K562 (cell line): ENCODE measurements at regions not wholly inside any gene's neighbourhood (a gene's known extent, or its start where the extent isn't known, plus 50 kb on each side); places are given as distances from the start of the nearest gene placed in this dataset.

ENCODE experiments used
- ATAC-seq: fragments of 200-7000 bp; cut with Tn5 transposase; 3 replicates; pipeline ENCODE4 v1.9.1; 2020; ENCODE audit warnings: moderate library complexity
- BruUV-seq: library from RNA; stranded (reverse); fragments of 400-500 nt; replicated peaks from 2 replicates; lab custom pipeline; 2021; lab: Mats Ljungman, UMichigan
- CTCF ChIA-PET: fragments of 300-600 bp; formaldehyde crosslinking; extraction: SDS; loops from one replicate; lab custom pipeline; 2021; ENCODE audit warnings: low intra/inter-chr PET ratio; lab: Yijun Ruan, JAX
- POLR2A ChIA-PET: fragments of 300-600, 350-650 bp; sonication (Branson Sonifier 250); formaldehyde crosslinking; extraction: SDS; loops from one replicate; lab custom pipeline; 2021; ENCODE audit warnings: antibody characterized with exemption, inconsistent platforms; lab: Yijun Ruan, JAX
- DNase-seq, 4 experiments: peaks; one replicate each; pipeline versions ENCODE4 v3.0.0 to v3.0.0-alpha.2; 2011 to 2018; ENCODE audit warnings: low spot score in 3 of 4, mixed read lengths in 3 of 4; ENCODE audit errors: extremely low read depth in 1 of 4
- FAIRE-seq: peaks from 2 replicates; lab custom pipeline; 2011; peaks lifted over from hg19 to GRCh38; lab: Jason Lieb, UNC
- H2AFZ ChIP-seq: 2 replicates; pipeline ENCODE4 v1.6.0; 2011; ENCODE audit warnings: low read depth, low read length, control low read depth, inconsistent platforms
- H3K27ac ChIP-seq: fragments of 200-600 bp; 3 replicates; pipeline ENCODE4 v1.8.0; 2011; ENCODE audit warnings: low read depth, mild to moderate bottlenecking, control low read depth, inconsistent platforms, low read length, moderate library complexity, mixed read lengths; ENCODE audit errors: extremely low read depth
- H3K27me3 ChIP-seq, 2 experiments: fragments of 300-600 bp in 1 of 2; 2 replicates in 1 of 2; 3 replicates in 1 of 2; pipeline versions ENCODE4 v1.6.0 to v1.8.0; 2011; ENCODE audit warnings: inconsistent platforms in 2 of 2, low read length in 2 of 2, mild to moderate bottlenecking in 1 of 2, mixed read lengths in 1 of 2, moderate library complexity in 1 of 2; ENCODE audit not compliant: control insufficient read depth in 2 of 2, insufficient read depth in 2 of 2
- H3K36me3 ChIP-seq: fragments of 300-600 bp; 3 replicates; pipeline ENCODE4 v1.8.0; 2011; ENCODE audit warnings: mild to moderate bottlenecking, low read length, inconsistent platforms; ENCODE audit not compliant: control insufficient read depth, insufficient read depth
- H3K4me1 ChIP-seq, 2 experiments: fragments of 200-600 bp in 1 of 2; replicated peaks in 1 of 2; 2 replicates in 1 of 2; 3 replicates in 1 of 2; pipeline versions ENCODE4 v1.5.1 to v1.8.0; 2011; ENCODE audit warnings: inconsistent platforms in 2 of 2, low read length in 2 of 2, mild to moderate bottlenecking in 1 of 2, mixed read lengths in 1 of 2, moderate library complexity in 1 of 2; ENCODE audit not compliant: control insufficient read depth in 2 of 2, insufficient read depth in 2 of 2
- H3K4me2 ChIP-seq: 2 replicates; pipeline ENCODE4 v1.6.1; 2011; ENCODE audit warnings: low read length, control low read depth, inconsistent platforms, mixed read lengths; ENCODE audit not compliant: insufficient read depth
- H3K4me3 ChIP-seq: fragments of 200-600 bp; sonication (generic), shearing (Covaris generic); 2 replicates; pipeline ENCODE4 v1.5.1; 2016; ENCODE audit warnings: control low read depth, inconsistent platforms
- H3K79me2 ChIP-seq: fragments of 200-600 bp; 3 replicates; pipeline ENCODE4 v1.8.0; 2011; ENCODE audit warnings: low read length, inconsistent platforms; ENCODE audit not compliant: control insufficient read depth, insufficient read depth
- H3K9ac ChIP-seq, 2 experiments: 2 replicates each; pipeline versions ENCODE4 v1.6.0 to v1.6.1; 2011; ENCODE audit warnings: low read depth in 2 of 2, low read length in 2 of 2, control low read depth in 1 of 2, inconsistent platforms in 1 of 2, mild to moderate bottlenecking in 1 of 2, mixed read lengths in 1 of 2; ENCODE audit not compliant: insufficient read depth in 1 of 2
- H3K9me1 ChIP-seq: one replicate; pipeline ENCODE4 v1.6.0; 2011; ENCODE audit warnings: inconsistent platforms, mild to moderate bottlenecking, low read length, moderate library complexity; ENCODE audit not compliant: control insufficient read depth, insufficient read depth
- H3K9me3 ChIP-seq: replicated peaks from 2 replicates; pipeline ENCODE4 v1.5.1; 2011; ENCODE audit warnings: low read depth, low read length, inconsistent platforms; ENCODE audit not compliant: control insufficient read depth, insufficient read depth
- H4K20me1 ChIP-seq: replicated peaks from 2 replicates; pipeline ENCODE4 v1.6.1; 2011; ENCODE audit warnings: low read length, inconsistent platforms, mixed read lengths; ENCODE audit not compliant: control insufficient read depth, insufficient read depth
- ETV6 ChIP-seq, 3 experiments: fragments of 150-350 bp in 1 of 3; sonication (generic) in 1 of 3; formaldehyde crosslinking in 1 of 3; IDR thresholded peaks; 2 replicates each; pipeline versions ENCODE4 v1.6.1 to v1.8.0; 2014 to 2022; ENCODE audit warnings: borderline replicate concordance in 2 of 3, low read depth in 2 of 3, antibody characterized with exemption in 1 of 3, low read length in 1 of 3, mild to moderate bottlenecking in 1 of 3, missing genetic modification reagents in 1 of 3
- MAZ ChIP-seq, 2 experiments: fragments of 450-650 bp in 1 of 2; sonication (generic) in 1 of 2; formaldehyde crosslinking; IDR thresholded peaks in 1 of 2; conservative IDR thresholded peaks in 1 of 2; 2 replicates each; pipeline versions ENCODE4 v1.4.0 to v1.5.0; 2020; ENCODE audit warnings: mild to moderate bottlenecking in 1 of 2, missing genetic modification reagents in 1 of 2
- MYNN ChIP-seq, 2 experiments: sonication (generic); formaldehyde crosslinking in 1 of 2; IDR thresholded peaks; 2 replicates each; pipeline versions ENCODE4 v1.5.0 to v1.6.1; 2016 to 2020; ENCODE audit warnings: antibody characterized with exemption in 1 of 2, missing genetic modification reagents in 1 of 2
- NCOA1 ChIP-seq: fragments of 450-650 bp; IDR thresholded peaks from 2 replicates; pipeline ENCODE4 v1.6.1; 2016; ENCODE audit warnings: low read depth
- NR2F6 ChIP-seq: fragments of 450-650 bp; formaldehyde crosslinking; IDR thresholded peaks from 2 replicates; pipeline ENCODE4 v1.4.0; 2020; ENCODE audit warnings: mild to moderate bottlenecking
- RUNX1 ChIP-seq: sonication (generic); IDR thresholded peaks from 2 replicates; pipeline ENCODE4 v1.6.1; 2016; ENCODE audit warnings: antibody characterized with exemption, low read depth
- SLC30A9 ChIP-seq: fragments of 250-450 bp; sonication (Bioruptor Pico); IDR thresholded peaks from 2 replicates; pipeline ENCODE4 v1.8.0; 2022; ENCODE audit warnings: mild to moderate bottlenecking, moderate library complexity
- SMARCB1 ChIP-seq: IDR thresholded peaks from 2 replicates; pipeline ENCODE4 v1.6.1; 2011; ENCODE audit warnings: improper control_type of control experiment, low read depth; ENCODE audit not compliant: insufficient read length
- SRSF9 ChIP-seq: fragments of 200-400 bp; formaldehyde crosslinking; IDR thresholded peaks from 2 replicates; pipeline ENCODE4 v1.6.1; 2017; ENCODE audit warnings: low read depth, low read length, borderline replicate concordance
- TAF15 ChIP-seq: fragments of 200-400 bp; formaldehyde crosslinking; IDR thresholded peaks from 2 replicates; pipeline ENCODE4 v1.6.1; 2017; ENCODE audit warnings: mild to moderate bottlenecking, low read depth, low read length, moderate library complexity
- TARDBP ChIP-seq: fragments of 450-650 bp; IDR thresholded peaks from 2 replicates; pipeline ENCODE4 v1.6.1; 2016
- TCF7 ChIP-seq: sonication (generic); IDR thresholded peaks from 2 replicates; pipeline ENCODE4 v1.6.1; 2016; ENCODE audit warnings: antibody characterized with exemption, borderline replicate concordance
- U2AF1 ChIP-seq: fragments of 200-400 bp; formaldehyde crosslinking; optimal IDR thresholded peaks from 2 replicates; pipeline ENCODE3; 2017; ENCODE audit warnings: mild to moderate bottlenecking, low read depth, low read length, moderate library complexity
- ZNF668 ChIP-seq: fragments of 250-450 bp; sonication (Bioruptor Pico); IDR thresholded peaks from 2 replicates; pipeline ENCODE4 v1.8.0; 2022; ENCODE audit warnings: mild to moderate bottlenecking, inconsistent platforms
- ZNF79 ChIP-seq: fragments of 250-450 bp; sonication (Bioruptor Pico); IDR thresholded peaks from 2 replicates; pipeline ENCODE4 v1.4.0; 2020; ENCODE audit warnings: low read depth, mild to moderate bottlenecking, moderate library complexity
- WGBS: fragments of 100-300 bp; shearing (Covaris generic); methylation state at CpG from one replicate; pipeline ENCODE4 v1.1.6; 2016; ENCODE audit warnings: low coverage, mixed read lengths; ENCODE audit not compliant: insufficient coverage; ENCODE audit errors: missing lambda C conversion rate; 5-methylcytosine and 5-hydroxymethylcytosine counted together
- in situ Hi-C: fragments of 300-500 bp; cut with MboI; formaldehyde crosslinking; loops from 4 replicates; pipeline ENCODE4 v1.15.0; 2018; ENCODE audit warnings: inconsistent platforms, mixed read lengths
- intact Hi-C: fragments of 100-400 bp; cut with micrococcal nuclease; formaldehyde crosslinking; loops from 2 replicates; pipeline ENCODE4 v1.14.2; 2022
- TF ChIP-seq, protein P1 (sequence below): fragments of 250-450 bp; sonication (Bioruptor Pico); IDR thresholded peaks from 2 replicates; pipeline ENCODE4 v1.5.1; 2021; ENCODE audit warnings: mild to moderate bottlenecking
- TF ChIP-seq, protein P2 (sequence below): sonication (generic); formaldehyde crosslinking; IDR thresholded peaks from 2 replicates; pipeline ENCODE4 v1.5.0; 2020; ENCODE audit warnings: missing genetic modification reagents
- TF ChIP-seq, protein P3 (sequence below): fragments of 250-450 bp; sonication (Bioruptor Pico); IDR thresholded peaks from 2 replicates; pipeline ENCODE4 v1.5.0; 2020; ENCODE audit warnings: mild to moderate bottlenecking
- TF ChIP-seq, protein P4 (sequence below): fragments of 450-650 bp; conservative IDR thresholded peaks from 2 replicates; pipeline ENCODE4 v1.6.1; 2016; ENCODE audit warnings: missing genetic modification characterization, low read depth, mild to moderate bottlenecking, missing compliant biosample characterization, moderate library complexity

DNA sequence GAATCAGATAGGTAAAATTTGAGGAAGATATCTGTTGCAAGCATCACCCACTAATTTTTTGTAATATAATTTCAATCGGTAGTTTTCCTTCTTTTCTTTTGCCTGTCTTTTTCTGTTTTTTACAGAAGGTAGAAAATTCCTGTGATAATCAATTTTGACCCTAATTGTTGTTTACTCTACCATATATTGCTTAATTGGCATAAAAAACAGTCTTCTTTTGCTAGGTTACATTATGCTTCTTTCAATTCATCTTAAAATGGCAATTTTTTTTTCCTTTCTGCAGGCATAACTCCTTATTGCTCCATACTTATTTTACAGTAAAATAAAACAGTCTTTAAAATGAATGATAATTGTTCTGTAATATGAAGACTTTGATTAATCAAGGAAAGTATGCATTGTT is 286.2 kb upstream of the LRP1B start:
- no peak overlapping the region for H3K4me3 ChIP-seq
- ATAC-seq, result no peak
- H3K27ac ChIP-seq, result no peak overlapping the region
- H3K4me2 ChIP-seq, result no peak overlapping the region
- no peaks in the 10 kb centered on the region for H3K79me2 ChIP-seq
- FAIRE-seq, result no peak
- no peaks in the 10 kb centered on the region for H3K36me3 ChIP-seq
- in situ Hi-C loops (no loop called here), intact Hi-C loops (no loop called here)
- no peaks in the 10 kb centered on the region for H4K20me1 ChIP-seq
- H3K9me1 ChIP-seq, result no peaks in the 10 kb centered on the region
- POLR2A ChIA-PET, result no interaction called here
- H3K9ac ChIP-seq, result no peak overlapping the region
- no peaks in the 10 kb centered on the region for H3K4me1 ChIP-seq
- H3K9me3 ChIP-seq, result no peaks in the 10 kb centered on the region
- no peak for DNase-seq
- no peak overlapping the region for H2AFZ ChIP-seq
- H3K27me3 ChIP-seq, result no peaks in the 10 kb centered on the region
- 0% methylated on average over 1 of the region's 1 CpG for WGBS
- CTCF ChIA-PET, result no interaction called here
- no TSS peak for BruUV-seq
- TF ChIP-seq, protein P1, sequence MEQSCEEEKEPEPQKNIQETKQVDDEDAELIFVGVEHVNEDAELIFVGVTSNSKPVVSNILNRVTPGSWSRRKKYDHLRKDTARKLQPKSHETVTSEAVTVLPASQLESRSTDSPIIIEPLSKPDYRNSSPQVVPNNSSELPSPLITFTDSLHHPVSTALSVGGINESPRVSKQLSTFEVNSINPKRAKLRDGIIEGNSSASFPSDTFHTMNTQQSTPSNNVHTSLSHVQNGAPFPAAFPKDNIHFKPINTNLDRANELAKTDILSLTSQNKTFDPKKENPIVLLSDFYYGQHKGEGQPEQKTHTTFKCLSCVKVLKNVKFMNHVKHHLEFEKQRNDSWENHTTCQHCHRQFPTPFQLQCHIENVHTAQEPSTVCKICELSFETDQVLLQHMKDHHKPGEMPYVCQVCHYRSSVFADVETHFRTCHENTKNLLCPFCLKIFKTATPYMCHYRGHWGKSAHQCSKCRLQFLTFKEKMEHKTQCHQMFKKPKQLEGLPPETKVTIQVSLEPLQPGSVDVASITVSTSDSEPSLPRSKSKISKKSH (CRISPR knock-in tag), result no peak
- no peak for TF ChIP-seq MYNN (IDR thresholded peaks at IDR 0.05)
- TF ChIP-seq MYNN (CRISPR knock-in tag; IDR thresholded peaks at IDR 0.05), result no peak
- no peak for TF ChIP-seq TAF15
- TF ChIP-seq ZNF79 (CRISPR knock-in tag), result no peak
- no peak for TF ChIP-seq ETV6 (IDR thresholded peaks at IDR 0.05; ENCODE audit: borderline replicate concordance in 1 of 2, low read depth in 2 of 2, low read length in 1 of 2)
- no peak for TF ChIP-seq ETV6 (CRISPR knock-in tag; IDR thresholded peaks at IDR 0.05; ENCODE audit: borderline replicate concordance)
- no peak for TF ChIP-seq U2AF1
- TF ChIP-seq NCOA1, result no peak
- no peak for TF ChIP-seq TARDBP
- TF ChIP-seq TCF7, result no peak
- TF ChIP-seq, protein P2, sequence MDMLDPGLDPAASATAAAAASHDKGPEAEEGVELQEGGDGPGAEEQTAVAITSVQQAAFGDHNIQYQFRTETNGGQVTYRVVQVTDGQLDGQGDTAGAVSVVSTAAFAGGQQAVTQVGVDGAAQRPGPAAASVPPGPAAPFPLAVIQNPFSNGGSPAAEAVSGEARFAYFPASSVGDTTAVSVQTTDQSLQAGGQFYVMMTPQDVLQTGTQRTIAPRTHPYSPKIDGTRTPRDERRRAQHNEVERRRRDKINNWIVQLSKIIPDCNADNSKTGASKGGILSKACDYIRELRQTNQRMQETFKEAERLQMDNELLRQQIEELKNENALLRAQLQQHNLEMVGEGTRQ, result no peak
- TF ChIP-seq, protein P3, sequence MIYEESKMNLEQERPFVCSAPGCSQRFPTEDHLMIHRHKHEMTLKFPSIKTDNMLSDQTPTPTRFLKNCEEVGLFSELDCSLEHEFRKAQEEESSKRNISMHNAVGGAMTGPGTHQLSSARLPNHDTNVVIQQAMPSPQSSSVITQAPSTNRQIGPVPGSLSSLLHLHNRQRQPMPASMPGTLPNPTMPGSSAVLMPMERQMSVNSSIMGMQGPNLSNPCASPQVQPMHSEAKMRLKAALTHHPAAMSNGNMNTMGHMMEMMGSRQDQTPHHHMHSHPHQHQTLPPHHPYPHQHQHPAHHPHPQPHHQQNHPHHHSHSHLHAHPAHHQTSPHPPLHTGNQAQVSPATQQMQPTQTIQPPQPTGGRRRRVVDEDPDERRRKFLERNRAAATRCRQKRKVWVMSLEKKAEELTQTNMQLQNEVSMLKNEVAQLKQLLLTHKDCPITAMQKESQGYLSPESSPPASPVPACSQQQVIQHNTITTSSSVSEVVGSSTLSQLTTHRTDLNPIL (CRISPR knock-in tag), result no peak
- no peak for TF ChIP-seq NR2F6 (CRISPR knock-in tag)
- no peak for TF ChIP-seq SLC30A9
- no peak for TF ChIP-seq SMARCB1
- TF ChIP-seq ZNF668 (CRISPR knock-in tag), result no peak
- TF ChIP-seq MAZ (CRISPR knock-in tag; conservative IDR thresholded peaks at IDR 0.05 in 1 of 2, IDR thresholded peaks at IDR 0.05 in 1 of 2), result no peak
- no peak for TF ChIP-seq SRSF9
- TF ChIP-seq RUNX1, result no peak
- TF ChIP-seq, protein P4, sequence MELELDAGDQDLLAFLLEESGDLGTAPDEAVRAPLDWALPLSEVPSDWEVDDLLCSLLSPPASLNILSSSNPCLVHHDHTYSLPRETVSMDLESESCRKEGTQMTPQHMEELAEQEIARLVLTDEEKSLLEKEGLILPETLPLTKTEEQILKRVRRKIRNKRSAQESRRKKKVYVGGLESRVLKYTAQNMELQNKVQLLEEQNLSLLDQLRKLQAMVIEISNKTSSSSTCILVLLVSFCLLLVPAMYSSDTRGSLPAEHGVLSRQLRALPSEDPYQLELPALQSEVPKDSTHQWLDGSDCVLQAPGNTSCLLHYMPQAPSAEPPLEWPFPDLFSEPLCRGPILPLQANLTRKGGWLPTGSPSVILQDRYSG (tag), result no peak
